Stimulated activated CD4-positive, alpha-beta T cell treated with anti-CD3 and anti-CD28 coated beads, Interleukin-15, amount 100 ng/mL, for 24 hours (primary cell): ENCODE measurements at regions not wholly inside any gene's neighbourhood (a gene's known extent, or its start where the extent isn't known, plus 50 kb on each side); places are given as distances from the start of the nearest gene placed in this dataset.
"Not testable (repeated sequence)": the region's sequence is repeated elsewhere in the genome, so short reads cannot be mapped to it uniquely, and the experiment has no call there.

Source experiments
- DNase-seq: peaks from one replicate; pipeline ENCODE4 v3.0.0-alpha.2; 2020

DNA sequence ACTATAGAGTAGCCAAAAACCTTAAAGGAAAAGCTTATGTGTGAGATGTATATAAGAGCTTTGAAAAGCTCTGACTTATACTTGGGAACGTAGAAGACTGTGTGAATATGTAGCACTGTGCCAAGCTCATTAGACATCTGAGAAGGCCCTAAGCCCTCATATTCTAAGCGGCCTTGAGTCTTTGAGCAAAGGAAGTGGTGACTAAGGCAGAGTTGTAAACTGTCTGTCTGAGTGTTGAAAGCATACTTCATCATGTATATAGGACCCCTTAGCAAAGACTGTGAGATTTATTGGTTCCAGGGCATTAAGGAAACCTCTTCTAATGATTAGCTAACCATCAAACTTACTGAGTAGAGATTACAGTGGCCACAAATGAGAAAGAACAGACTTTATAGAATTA, 153.3 kb upstream of the LYPLAL1 start:
- DNase-seq: no peak

DNA sequence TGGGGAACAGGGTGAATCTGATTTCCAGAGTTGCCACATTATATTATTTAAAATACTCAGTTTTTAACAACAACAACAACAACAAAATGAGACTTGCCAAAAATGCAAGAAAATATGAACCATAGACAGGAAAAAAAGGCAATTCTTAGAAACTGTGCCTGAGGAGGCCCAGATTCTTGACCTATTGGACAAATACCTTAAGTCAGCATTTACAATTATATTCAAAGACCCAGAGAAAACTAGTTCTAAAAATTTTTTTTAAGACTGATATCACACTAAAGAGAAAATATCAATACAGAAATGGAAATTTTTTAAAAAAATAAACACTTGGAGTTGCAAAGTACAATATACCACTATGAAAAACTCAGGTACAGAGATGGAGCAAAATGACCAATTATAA, 152.8 kb upstream of the LYPLAL1 start:
- DNase-seq: no peak

DNA sequence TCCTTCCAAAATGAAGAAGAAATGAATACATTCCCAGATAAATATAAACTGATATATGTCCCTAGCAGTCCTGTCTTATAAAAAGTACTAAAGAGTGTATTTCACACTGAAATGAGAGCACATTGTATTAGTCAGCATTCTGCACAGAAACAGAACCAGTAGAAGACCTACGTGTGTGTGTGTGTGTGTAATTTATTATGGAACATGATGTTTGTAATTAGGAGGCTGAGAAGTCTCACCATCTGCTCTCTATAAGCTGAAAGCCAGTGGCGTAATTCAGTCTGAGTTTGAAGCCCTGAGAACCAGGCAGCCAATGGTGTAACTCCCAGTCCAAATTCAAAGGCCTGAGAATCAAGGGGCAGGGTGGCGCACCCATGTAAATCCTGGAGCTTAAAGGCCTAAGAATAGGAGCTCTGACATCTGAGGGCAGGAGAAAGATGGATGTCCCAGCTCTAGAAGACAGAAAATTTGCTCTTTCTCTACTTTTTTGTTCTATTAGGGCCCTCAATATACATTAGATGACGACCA, 146.5 kb upstream of the LYPLAL1 start:
- no peak for DNase-seq

DNA sequence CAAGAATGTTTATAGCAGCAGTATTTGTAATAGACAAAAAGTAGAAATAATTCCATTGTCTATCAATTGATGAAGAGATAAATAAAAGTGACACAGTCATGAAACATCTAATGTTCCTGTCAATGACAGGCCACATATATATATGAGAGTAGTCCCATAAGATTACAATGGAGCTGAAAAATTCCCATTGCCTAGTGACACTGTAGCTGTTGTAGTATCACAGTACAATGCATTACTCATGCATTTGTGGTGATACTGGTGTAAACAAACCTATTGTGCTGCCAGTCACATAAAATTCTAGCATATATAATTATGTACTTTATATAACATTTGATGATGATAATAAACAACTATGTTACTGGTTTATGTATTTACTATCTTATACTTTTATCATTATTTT, 141.9 kb upstream of the LYPLAL1 start:
- no peak for DNase-seq

DNA sequence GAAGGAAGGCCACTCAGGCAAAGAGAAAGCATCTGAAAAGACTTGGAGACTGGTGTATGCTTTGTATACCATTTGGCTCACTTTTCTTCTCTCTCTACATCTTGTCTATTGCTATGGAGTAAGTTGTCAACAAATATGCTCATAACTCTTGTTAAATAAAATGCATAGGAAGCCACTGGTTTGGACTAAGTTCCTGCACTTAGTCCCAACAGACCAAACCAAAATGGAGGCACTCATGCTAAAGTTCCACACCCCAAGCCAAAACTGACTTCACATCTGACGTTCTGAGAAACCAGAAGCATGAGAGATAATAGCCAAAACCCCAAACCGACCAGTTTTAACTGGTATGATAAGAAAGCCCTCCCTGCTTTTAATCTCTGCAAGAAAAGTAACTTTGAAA, 135.3 kb upstream of the LYPLAL1 start:
- DNase-seq: no peak

DNA sequence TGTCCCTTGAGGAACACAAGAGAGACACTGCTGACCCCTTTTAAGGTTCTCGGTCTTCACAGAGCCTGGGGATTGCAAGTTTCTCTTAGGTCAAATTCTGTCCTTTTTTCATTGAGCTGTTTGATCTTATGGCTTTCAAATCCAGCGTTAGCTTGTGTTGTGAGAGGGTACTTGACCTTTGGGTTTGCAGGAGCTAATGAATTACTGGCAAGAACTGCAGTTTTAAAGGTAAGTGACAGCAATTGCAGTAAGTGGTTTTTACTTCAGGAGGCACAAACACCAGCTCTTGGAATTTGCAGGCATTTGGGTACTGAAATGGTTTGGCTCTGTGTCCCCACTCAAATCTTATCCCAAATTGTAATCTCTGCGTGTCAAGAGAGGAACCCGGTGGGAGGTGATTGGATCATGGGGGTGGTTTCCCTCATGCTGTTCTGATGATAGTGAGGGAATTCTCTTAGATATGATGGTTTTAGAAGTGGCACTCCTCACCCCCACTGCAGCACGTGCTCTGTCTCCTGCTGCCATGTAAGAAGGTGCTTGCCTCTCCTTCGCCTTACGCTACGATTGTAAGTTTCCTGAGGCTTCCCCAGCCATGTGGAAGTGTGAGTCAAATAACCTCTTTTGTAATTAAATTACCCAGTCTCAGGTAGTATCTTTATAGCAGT, 134.5 kb upstream of the LYPLAL1 start:
- no peak for DNase-seq

DNA sequence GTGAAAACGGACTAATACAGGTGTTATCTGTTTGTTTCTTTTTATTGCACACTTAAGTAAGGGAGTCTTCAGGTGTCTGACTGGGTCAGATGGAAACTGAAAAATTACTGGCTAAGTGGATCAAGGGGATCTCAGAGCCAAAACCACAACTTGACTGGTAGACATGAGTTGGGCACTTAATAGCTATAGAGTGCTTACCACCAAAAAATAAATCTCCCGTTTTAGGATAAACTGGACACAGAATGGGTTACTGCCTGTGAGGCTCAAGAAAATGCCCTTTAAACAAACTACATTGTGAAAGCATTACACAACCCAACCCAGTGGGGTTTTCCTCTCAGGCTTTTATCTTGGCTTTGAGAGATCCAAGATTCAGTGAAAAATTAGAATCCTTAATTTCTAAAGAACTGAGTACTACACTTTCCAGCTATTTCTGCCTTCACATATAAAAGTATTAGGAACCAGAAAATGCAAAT, 134.0 kb upstream of the LYPLAL1 start:
- DNase-seq: no peak

DNA sequence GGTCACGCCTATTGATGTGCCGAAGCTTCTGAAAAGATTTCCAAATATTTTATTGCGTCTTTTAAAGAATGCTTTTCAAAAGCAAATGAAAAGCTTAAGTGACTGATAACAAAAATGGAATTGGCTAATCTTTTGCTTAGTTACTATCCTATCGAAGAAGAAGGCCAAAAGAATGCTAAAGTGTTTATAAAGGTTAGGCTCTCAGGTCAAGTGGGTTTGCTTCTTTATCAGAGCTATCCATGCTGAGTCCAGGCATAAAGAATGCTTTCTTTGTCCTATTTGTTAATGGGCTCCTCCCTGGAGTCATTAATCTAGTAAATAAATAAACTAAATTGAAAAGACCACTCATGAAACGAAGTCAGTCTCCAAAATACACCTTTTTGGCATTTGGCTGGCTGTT, 133.4 kb upstream of the LYPLAL1 start:
- no peak for DNase-seq

DNA sequence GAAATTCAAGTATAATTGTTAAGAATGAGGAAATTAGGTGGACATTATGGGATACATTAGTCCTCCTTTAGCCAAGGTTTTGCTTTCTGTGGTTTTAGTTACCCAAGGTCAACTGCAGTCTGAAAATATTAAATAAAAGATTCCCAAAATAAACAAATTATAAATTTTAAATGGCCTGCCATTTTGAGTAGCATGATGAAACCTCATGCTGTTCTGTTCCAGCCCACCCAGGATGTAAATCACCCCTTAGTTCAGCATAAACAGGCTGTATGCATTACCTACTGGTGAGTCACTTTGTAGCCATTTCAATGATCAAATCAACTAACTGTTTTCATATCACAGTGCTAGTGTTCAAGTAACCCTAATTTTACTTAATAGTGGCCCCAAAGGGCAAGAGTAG, 132.5 kb upstream of the LYPLAL1 start:
- DNase-seq: no peak

DNA sequence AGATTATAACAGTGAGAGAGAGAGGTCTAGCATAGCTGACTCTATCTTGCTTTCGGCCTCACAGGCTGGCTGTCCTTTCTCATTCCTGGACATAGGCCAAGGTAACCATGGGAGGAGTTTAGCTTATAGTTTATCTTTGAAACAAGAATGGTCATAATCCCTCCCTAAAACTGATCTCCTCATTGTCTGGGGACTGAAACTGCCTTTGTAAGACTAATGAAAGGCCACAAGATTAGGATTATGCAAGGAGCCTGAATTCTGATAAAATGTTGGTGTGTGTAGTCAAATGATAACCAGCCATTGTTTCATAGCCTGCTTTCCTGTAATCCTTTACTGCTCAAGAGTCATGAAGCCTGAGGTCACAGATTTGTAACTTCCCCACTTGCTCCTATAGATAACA, 131.9 kb upstream of the LYPLAL1 start:
- DNase-seq: no peak

DNA sequence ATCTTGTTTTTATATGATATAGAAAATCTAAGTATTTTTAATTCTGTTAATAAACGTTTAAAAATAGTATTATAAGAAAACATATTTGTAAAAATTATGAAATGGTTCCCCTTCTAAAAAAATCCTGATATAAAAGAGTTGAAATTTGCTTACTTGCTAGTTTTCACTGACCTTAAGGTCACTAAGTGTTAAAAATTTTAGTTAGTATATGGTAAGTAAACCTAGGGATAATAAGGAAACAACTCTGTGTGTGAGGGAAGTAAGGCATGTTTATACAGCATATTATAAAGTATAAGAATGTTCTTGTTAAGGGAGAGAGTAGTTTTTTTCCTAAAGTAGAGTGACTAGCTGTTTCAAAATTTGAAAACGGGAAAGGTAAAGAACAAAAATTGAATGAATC, 130.9 kb upstream of the LYPLAL1 start:
- no peak for DNase-seq

DNA sequence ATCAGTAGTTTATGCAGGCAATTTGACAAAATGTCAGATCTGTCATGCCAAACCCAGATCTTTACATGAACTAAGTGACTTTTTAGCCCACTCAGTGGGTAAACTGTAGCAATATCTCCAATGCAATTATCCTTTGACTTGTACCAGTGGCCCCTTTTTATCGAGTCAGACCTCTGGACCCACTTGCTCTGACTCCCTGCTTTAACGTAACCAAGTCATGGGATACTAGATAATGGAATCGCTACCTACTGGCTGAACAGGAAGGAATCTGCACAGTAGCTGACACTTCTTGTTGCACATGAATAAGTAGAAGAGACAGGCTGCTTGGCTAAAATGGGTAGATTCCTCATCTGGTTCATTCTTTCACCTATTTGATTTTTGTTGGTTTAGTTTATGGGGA, 128.4 kb upstream of the LYPLAL1 start:
- DNase-seq: no peak

DNA sequence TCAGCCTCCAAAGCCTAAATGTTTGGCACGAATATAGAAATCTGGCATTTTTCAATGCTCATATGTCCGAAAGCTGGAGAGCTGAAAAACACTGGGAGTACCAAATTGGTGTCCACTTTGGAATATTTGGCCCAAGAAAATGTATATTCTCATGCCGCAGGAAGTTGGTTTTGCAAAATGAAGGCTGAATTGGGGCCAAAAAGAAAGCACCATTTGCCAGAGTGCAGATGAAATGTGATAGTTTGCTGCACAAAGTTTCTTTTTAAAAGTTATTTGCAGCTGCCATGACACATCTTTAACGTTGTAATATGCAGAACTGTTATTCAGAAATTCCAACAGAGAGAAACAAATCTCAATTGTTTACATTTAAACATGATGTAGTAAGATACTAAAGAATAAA, 124.2 kb upstream of the LYPLAL1 start:
- no peak for DNase-seq

DNA sequence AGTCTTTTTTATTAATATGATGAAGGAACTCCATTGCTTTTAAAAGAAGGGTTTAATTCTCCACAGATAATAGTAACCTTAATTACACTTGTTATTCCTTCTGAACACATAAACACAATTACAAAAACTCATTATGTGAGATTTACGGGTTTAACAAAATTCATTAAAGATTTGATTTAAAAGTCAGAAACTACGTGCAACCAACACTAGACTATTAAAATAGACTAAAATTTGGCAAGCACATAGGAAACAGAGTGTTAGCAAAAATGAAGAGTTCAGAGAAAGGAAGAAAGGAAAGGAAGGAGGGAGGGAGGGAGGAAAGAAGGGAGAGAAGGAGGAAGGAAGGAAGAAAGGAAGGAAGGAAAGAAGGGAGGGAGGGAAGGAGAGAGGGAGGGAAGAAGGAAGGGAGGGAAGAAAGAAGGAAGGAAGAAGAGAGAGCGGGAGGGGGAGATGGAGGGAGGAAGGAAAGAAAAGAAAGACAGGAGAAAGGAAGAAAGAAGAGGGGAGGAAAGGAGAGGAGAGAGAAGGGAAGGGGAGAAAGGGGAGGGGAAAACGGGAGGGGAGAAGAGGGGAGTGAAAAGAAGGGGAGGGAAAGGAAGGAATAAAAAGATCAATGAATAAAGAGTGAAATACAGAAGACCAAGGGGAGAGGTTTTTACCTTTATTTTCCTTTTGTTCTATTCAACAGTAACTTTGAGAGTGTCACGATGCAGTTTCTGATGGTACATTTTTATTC, 123.4 kb upstream of the LYPLAL1 start:
- no peak for DNase-seq

DNA sequence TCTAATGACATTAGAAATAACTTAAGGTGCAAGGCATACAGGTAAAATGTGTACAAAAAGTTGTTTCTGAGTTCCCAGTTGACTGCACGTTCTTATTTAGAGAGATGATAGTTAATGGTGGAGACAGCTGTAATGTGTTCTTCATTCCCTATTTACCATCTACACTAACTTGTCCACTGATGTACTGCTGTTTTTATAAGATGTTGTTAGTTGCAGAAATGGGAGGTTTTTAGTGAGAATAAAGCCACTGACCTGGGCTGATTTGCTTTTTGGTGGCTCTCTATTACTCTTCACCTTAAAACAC, 122.9 kb upstream of the LYPLAL1 start:
- no peak for DNase-seq

DNA sequence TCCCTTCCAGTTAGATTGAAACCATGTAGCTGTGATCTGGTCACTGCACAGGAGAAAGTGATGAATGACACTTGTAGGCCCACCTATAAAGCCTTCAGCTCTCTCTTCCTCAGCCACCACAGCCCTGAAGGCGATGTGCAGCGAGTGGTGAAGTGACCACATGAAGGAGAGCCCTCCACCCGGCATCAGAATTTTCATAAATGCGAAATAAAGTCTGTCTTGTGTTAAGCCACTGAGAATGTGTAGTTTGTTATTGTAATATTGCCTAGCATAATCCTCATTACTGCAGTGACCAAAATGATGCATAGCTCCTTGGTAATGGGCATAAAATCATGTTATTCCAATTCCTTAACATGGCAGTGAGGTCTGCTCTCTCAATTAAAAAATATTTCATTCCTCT, 122.1 kb upstream of the LYPLAL1 start:
- DNase-seq: no peak

DNA sequence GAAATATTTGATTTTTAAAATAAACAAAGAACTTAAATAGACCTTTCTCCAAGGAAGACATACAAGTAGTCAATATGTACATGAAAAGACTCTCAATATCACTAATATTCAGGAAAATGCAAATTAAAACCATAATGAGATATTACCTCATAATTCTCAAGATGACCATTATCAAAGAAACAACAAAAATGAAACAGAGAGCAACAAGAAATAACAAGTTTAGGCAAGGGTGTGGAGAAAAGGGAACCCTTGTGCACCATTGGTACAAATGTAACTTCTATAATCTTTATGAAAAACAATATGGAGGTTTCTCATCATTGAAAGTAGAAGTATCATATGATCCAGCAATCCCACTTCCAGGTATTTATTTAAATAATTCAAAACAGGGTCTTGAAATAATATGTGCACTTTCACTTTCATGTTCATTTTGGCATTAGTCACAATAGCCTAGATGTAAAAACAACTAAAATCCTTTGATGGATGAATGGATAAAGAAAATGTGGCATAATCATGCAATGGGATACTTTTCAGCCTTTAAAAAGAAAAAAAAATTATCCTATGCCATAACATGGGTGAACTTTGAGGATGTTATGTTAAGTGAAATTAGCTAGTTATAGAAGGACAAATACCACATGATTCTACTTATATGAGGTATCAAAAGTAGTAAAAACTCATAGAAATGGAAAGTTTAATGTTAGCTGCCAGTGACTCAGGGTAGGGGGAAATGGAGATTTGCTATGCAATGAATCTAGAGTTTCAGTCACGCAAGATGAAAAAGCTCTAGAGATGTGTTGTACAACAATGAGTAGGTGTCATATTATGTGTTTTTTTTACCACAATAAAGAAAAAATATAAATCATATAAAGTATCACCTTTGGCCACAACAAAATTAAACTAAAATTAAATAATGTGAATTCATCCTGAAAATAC, 114.5 kb upstream of the LYPLAL1 start:
- no peak for DNase-seq

DNA sequence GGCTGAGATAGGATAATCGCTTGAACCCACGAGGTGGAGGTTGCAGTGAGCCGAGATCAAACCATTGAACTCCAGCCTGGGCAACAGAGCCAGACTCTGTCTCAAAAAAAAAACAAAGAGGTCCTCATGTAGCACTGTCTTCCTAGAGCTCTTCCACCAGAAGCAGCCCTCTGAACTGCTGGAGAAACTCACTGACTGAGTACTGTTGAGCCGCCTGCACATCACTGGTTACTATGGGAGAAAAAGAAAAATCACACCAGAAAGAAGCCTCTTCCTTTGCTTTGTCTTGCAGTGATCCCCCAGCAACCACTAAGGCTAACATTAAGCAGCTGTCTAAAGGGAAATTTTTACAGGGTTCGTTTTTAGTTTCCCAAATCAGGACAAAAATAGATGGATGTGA, 112.9 kb upstream of the LYPLAL1 start:
- no peak for DNase-seq

DNA sequence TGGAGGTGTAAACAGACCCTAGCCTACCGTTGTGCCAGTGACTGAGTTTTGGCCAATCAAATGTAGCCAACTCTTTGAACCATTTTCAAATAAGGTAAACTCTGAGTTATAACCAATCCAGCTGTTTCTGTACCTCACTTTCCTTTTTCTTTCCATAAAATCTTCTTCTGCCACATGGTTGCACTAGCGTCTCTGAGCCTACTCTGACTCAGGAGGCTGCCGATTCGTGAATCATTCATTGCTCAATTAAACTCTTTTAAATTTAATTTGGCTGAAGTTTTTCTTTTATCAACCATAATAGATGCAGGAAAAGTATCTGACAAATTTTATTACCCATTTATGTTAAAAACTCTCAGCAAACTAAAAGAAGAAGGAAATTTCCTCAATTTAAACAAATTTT, 111.5 kb upstream of the LYPLAL1 start:
- no peak for DNase-seq

DNA sequence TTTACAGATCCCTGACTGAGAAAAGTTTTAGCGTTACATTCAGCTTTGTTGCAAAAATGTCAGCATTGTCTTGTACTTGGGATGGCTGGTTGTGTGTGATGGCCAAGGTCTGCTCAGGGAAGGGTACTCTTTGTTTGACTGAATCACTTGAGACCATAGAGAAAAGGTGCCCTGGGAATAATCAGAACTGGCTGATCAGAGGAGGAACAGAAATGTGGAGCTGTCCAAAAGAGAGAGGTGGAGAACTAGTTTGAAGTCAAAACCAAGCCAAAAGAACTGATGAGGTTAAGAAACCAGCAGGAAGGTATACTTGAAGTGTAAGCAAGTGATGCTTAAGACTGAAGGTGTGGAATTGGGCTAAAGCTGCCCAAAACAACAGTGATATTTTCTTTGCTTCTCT, 107.6 kb upstream of the LYPLAL1 start:
- DNase-seq: no peak

DNA sequence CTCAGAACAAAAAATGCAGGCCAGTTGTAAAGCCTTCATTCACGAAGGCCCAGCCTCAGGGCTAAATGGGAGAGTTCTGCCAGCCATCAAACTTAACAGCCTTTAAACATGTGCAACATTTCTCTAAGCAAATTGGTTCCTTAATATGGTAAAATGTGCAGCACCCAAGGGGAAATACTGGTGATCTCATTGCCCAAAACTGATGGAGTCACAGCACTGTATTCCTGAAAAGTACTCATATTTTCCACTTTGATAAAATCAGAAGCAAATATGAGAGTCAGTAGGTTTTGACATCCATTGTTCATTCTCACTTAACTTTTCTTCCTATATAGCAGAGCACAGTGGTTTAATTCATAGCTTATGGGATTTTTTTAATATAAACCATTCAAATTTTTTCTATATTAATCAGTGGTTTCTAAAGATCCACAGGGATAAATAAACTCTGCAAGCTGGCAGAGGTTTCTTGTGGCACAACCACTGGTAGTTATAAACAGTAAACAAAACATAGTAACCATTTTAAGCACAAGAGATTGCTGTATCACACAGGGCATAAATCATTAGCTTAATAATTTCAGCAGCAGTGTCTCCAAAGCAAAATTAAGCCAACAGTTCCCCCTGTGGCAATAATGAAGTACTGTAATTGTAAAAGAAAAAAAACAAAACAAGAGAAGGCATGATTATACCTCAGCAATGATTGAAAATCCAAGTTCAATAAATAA, 106.9 kb upstream of the LYPLAL1 start:
- no peak for DNase-seq

DNA sequence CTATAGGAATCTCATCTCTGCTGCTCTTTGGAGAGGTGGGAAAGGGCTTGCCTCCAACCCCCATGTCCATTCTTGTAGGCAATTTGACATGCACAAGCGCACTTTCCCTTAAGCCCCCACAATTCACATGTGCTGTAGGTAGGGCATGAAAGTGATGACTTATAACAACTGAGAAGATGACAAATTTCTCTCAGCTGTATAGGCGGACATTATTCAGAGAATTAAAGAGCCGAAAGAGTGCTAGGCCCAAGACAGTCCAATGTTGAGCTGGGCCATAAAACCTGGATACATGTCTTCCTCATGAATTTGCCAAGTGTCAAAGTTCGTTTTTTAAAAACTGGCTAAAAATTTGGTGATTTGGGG, 106.3 kb upstream of the LYPLAL1 start:
- DNase-seq: no peak

DNA sequence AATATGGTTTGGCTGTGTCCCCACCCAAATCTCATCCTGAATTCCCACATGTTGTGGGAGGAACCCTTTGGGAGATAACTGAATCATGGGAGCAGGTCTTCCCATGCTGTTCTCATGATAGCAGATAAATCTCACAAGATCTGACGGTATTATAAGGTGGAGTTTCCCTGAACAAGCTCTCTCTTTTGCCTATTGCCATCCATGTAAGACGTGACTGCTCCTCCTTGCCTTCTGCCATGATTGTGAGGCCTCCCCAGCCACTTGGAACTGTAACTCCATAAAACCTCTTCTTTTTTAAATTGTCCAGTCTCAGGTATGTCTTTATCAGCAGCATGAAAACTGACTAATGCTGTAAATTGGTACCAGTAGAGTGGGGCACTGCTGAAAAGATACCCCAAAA, 103.3 kb upstream of the LYPLAL1 start:
- DNase-seq: not testable (repeated sequence)
